ENCODE measurements at regions not wholly inside any gene's neighbourhood (a gene's known extent, or its start where the extent isn't known, plus 50 kb on each side); places are given as distances from the start of the nearest gene placed in this dataset.

DNA sequence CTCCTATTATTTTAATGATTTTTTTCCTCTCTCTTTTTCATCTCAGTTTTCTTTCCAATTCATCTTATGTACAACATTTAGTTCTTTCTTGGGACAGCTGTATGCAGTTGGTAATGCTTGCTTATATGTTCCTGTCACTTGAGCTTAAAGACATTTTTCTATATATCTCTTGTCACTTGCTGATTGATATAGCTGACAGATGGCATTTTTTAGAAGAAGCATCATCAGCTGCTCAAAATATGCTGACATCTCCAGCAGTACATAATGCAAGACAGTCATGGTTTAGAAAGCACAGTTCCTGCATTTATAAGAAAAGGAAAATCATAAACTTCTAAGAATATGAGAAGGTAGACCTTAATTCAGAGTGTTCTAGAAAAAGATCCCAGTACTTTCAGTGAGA lies 56.5 kb downstream of the DCAF8L1 start:
- no peak for DNase-seq

DNA sequence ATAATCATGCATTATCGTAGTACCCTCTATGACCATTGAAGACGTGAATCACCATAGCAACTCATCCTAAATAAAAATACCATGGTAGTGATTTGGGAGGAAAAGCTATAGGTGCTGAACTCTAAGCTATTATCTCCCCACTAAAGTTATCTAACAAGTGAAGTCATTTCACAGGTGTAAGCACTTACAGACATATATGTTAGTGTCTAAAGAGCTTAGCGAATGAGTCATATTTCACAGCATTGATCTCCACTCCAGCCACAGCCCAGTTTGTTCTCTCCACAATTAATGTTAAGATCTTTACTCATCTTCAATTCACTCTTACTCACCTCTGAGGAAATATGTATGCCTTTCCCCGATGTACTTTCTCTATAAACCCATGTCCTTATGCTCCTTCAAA lies 57.0 kb downstream of the DCAF8L1 start:
- DNase-seq, result no peak

DNA sequence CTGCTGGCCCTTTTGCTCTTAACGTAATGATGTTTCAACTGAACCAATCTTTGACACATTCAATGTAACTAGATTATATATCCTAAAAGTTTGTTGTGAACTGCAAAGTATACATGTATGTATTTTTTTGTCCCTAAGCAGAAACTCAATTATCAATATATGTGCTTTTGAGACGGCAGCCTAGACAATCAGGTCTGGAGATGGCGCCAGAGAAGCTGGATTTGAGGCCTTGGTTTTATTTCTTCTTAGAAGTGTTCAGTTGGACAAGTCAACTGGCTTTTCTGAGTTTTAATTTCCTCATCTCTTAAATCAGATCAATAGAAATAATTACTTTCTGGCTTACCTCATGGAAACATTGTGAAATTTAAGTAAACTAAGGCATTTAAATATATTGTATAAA lies 62.5 kb downstream of the DCAF8L1 start:
- DNase-seq, result no peak

DNA sequence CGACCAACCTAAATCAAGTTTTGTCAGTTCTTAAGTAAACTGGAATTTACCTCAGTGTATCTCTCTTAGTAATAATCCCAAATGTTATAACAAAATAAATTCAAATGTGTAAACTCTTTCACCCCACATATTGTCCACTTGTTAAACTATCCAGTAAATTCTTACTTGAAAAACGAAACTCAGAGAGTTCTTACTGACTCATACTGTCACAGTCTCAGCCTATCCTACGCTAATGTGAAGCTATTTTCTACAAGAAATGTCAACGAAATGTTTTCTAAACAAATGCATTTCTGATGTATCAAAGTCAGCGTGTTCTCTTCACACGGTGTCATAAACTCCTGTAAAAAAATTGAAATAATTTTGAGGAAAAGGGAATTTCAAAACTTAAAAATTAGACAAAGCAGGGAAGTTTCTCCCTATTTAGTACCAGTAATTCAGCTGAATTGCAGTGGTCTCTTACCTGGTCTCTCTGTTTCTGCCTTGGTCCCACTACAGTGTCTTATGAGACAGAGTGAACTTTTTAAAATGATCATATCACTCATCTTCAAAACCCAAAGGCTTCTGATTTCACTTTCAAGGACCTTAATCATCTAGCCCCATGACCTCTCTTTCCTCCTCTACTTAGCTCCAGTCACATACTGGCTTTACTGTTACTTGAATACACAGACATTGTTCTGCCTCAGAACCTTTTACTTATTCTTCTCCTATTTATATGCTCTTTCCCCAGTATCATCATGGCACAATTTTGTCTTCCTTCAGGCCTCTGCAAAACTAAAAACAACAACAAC lies 63.3 kb downstream of the DCAF8L1 start:
- DNase-seq, result no peak

DNA sequence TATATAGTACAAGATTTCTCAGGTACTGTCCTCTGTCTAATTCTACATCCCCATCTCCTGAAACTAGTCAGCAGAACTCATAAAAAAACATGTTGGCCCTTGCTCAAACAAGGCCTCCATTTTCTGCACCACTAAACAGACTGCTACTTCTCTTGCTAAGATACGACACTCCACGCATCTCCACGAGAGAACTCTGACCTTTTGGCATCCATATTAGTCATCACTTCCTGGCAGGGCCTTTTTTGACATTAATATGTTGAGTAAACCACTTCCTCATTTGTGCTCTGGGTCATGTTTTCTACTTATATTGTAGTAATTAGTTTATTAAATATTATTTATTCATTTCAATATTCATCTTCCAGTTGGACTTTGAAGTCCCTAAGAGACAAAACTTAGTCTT lies 65.6 kb downstream of the DCAF8L1 start:
- DNase-seq, result peak; percentile 35

DNA sequence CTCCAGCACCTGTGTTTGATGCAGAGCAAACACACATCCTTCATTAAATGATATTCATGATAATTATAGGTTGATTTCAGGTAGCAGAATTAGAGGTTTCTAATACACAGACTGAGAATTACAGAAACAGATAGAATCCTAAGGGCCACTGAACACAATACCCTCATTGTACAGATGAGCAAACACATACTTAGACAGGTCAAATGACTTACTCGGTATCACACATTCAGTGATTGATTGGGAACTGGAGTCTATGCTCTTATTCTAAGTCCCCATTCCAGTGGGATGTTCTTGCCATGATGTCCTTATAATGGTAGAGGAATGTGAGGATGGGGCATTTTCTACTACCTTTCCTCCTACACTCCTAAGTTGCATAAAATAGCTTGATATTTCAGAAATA lies 70.8 kb downstream of the DCAF8L1 start:
- no peak for DNase-seq

DNA sequence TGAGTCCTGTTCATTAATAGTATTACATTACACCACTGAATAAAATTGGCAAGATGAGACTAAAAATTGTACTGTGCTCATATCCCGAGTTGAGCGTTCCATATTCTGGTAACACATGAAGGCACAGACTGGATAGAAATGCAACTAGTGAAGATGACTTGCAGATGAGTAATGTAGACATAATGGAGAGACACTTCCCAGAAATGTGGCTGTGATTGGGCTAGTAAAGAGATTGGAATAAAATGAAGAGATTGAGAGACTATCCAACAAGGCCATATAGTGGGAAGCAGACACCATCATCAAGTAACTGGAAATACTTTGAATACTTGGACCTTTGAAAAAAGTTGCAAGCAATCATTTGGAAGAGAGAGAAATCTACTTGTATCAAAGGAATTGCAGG lies 77.3 kb downstream of the DCAF8L1 start:
- peak; percentile 67 for DNase-seq

DNA sequence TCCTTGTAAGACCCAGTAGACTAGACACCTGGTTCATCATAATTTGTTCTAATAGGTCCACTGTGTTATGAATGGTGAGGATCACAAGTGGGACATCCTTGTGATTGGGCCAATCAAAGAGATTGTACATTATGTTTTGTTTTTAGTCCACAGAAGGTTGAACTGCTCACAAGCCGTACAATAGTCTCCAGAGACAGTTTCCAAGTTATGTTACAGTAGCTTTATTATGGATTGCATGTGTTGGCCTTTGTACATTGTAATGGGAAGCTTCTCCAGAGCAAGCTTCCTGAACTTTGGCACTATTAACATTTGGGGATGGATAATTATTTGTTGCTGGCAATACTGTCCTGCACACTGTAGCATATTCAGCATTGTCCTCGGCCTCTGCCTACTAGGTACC lies 86.1 kb downstream of the MAGEB10 start:
- DNase-seq, result no peak

DNA sequence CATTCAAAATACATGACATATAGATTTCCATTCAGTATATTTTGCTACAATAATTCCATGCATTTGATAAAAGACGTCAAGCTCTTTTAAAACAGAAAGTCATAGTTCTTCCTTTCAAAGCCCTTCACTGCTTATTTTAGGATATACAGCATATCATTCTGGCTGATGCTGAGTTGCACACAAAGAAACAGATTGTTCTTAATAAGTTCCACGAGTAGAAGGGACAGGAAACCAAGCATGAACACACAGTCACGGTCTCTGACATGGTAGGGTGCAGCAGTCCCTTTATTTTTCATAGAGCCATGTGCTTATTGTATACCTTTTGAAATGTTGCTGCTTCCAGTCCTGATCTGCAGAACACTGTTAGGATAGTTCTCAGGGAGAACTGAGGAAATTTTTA lies 85.4 kb downstream of the MAGEB10 start:
- DNase-seq, result no peak

DNA sequence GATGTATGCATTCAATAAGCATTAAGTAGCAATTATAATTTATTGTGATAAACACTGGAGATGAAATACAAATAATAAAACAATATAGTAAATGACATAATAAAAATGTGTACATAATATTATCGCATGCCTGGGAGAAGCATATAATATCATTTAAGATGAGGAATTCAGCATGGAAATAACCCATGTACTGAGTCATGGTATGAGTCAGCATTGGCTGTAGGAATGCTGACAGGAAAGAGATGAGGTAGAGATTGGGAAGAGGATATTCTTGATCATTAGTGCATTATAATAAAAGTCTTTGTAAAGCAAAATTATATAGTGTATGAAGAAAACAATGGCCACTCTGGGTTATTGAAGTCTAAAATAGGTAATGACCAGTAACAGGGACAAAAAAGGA lies 82.8 kb downstream of the MAGEB10 start:
- DNase-seq, result peak; percentile 83

DNA sequence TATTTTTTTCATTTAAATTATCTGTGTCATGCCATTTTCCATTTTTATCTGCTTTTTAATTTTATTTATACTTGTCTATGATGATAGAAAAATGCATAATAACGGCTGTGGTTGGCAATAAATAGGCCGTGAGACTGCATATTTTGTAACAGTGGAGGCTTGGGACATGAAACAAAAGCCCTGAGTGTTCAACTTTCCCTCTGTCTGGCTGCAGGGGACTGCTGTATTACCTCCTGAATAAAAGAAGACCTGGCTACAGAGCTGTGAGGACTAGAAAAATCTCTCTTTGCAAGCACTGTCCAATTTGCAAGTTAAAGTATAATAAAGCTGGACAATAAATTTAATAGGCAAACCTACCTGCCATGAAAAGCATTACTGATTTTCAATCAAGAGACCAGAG lies 82.1 kb downstream of the MAGEB10 start:
- no peak for DNase-seq

DNA sequence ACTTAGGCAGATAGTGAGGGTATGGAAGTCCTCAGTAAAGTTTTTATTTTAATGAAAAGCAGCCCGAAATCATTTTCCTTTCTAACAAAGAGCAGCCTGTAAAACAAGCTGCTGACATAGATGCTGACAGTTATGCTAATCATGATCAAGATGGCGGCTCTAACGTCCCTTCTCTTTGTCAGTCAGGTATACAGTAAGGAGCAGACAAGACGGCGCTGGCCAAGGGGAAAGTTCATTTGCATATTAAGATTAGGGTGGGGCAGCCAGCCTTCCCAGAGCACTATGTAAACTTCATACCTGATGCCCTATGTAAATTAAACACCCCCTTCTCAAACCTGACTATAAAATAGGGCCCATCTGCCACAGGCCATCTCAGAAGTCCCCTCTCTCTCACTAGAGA lies 76.9 kb downstream of the MAGEB10 start:
- DNase-seq, result no peak

DNA sequence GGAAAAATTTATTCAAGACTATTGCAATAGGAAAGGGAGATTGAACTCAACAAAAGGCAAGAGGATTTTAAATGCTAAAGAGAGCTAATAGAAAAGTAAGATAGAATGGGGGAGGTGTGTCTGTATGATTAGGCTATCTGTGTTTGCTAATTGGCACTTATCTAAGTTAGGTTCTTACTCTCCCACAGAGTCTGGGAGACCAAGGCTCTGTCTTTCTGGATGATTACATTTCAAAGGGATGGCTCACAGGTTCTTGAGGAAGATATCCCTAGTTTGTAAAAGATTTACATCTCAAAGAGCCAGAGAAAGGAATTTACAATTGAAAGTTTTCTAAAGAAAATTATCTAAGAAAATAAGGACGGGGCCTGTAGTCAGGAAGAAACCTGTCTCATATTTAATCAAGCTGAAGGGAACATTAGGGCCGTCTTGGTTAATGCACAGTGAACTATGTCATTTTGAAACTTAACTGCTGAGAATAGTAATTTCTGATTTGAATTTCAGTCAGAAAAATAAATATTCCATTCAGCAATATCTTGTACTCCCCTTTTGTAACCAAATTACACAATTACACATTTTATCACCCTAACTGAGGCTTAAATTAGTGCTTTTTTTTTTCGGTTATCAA lies 75.8 kb downstream of the MAGEB10 start:
- DNase-seq, result no peak

DNA sequence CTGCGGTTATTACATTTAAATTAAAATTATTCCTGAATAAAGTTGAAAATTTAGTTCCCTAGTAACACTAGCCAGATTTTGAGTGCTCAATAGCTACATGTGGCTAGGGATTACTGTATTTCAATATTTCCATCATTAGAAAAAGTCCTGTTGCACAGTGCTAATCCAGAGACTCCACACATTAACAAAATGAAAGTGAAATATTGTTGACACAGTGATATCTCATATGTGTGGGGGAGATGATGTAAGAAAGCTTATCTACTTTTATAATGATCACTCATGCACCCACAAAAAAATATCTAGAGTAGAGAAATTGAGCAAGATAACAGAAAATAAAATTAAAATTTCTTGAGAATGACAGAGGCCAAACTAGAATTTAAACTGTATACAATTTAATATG lies 74.9 kb downstream of the MAGEB10 start:
- DNase-seq, result no peak

DNA sequence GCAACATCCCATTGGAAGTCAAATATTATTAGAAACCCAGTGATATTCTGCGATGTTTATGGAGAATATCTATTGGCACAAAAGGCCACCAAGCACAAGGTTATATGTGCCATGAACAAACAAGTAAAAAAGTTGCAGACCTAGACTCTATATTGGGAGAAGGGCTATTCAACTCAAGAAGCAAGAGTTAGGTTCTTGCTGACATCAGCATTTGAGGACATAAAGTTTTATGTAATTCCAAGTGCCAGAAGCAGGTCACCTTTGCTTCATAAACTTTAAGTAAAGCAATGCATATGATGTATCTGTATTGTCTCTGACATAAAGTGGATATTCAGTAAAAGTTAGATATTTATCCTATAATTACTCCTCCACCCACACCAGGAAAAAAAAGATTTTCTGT lies 71.1 kb downstream of the MAGEB10 start:
- DNase-seq, result no peak

Measured in fibroblast of skin of right biceps (primary cell).